SK-N-SH (cell line): ENCODE measurements at regions not wholly inside any gene's neighbourhood (a gene's known extent, or its start where the extent isn't known, plus 50 kb on each side); places are given as distances from the start of the nearest gene placed in this dataset.

ENCODE experiments used
- EP300 ChIP-seq, 2 experiments: IDR thresholded peaks; 2 replicates each; pipeline versions ENCODE4 v1.4.0 to v1.6.1; 2012; ENCODE audit warnings: borderline replicate concordance in 1 of 2, low read depth in 1 of 2, low read length in 1 of 2
- GATA2 ChIP-seq: sonication (generic); formaldehyde crosslinking; IDR thresholded peaks from 2 replicates; pipeline ENCODE4 v1.5.0; 2020; ENCODE audit warnings: mild to moderate bottlenecking, missing genetic modification reagents
- POLR2AphosphoS5 ChIP-seq: IDR thresholded peaks from 2 replicates; pipeline ENCODE4 v1.6.1; 2012; ENCODE audit warnings: low read depth, low read length
- TAF1 ChIP-seq: IDR thresholded peaks from 2 replicates; pipeline ENCODE4 v1.6.1; 2012; ENCODE audit warnings: low read depth, mild to moderate bottlenecking, low read length, moderate library complexity, borderline replicate concordance
- TF ChIP-seq, protein P1 (sequence below): fragments of 200-600 bp; sonication (generic); IDR thresholded peaks from 2 replicates; pipeline ENCODE4 v1.6.1; 2017; ENCODE audit warnings: antibody characterized with exemption, mild to moderate bottlenecking, moderate library complexity
- TF ChIP-seq, protein P2 (sequence below): IDR thresholded peaks from 2 replicates; pipeline ENCODE4 v1.6.1; 2012; ENCODE audit warnings: mild to moderate bottlenecking, low read depth, low read length, moderate library complexity

DNA sequence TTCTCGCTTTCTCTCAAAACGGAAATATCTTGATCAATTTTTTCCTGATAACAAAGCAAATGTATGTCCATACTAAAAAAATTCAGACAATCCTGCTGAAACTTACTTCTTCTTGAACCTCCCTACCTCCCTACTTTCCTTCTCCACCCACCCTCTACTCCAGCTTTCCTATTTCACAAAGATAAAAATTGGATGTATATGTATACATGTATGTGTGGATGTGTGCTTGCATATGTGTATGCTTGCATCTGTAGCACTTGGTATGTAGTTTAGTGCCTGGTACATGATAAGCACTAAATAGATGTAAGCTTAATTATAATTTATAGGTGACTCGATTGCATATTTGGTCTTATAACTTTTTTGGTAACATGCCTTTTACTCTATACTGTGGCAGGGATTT, 167.5 kb upstream of the ITGA4 start:
- TF ChIP-seq GATA2 (CRISPR knock-in tag) (no peak), POLR2AphosphoS5 (no peak), EP300 (IDR thresholded peaks at IDR 0.05; ENCODE audit: borderline replicate concordance in 1 of 2, low read depth in 1 of 2, low read length in 1 of 2) (no peak), TAF1 (no peak)
- TF ChIP-seq, protein P1, sequence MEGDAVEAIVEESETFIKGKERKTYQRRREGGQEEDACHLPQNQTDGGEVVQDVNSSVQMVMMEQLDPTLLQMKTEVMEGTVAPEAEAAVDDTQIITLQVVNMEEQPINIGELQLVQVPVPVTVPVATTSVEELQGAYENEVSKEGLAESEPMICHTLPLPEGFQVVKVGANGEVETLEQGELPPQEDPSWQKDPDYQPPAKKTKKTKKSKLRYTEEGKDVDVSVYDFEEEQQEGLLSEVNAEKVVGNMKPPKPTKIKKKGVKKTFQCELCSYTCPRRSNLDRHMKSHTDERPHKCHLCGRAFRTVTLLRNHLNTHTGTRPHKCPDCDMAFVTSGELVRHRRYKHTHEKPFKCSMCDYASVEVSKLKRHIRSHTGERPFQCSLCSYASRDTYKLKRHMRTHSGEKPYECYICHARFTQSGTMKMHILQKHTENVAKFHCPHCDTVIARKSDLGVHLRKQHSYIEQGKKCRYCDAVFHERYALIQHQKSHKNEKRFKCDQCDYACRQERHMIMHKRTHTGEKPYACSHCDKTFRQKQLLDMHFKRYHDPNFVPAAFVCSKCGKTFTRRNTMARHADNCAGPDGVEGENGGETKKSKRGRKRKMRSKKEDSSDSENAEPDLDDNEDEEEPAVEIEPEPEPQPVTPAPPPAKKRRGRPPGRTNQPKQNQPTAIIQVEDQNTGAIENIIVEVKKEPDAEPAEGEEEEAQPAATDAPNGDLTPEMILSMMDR, result no peak
- TF ChIP-seq, protein P2, sequence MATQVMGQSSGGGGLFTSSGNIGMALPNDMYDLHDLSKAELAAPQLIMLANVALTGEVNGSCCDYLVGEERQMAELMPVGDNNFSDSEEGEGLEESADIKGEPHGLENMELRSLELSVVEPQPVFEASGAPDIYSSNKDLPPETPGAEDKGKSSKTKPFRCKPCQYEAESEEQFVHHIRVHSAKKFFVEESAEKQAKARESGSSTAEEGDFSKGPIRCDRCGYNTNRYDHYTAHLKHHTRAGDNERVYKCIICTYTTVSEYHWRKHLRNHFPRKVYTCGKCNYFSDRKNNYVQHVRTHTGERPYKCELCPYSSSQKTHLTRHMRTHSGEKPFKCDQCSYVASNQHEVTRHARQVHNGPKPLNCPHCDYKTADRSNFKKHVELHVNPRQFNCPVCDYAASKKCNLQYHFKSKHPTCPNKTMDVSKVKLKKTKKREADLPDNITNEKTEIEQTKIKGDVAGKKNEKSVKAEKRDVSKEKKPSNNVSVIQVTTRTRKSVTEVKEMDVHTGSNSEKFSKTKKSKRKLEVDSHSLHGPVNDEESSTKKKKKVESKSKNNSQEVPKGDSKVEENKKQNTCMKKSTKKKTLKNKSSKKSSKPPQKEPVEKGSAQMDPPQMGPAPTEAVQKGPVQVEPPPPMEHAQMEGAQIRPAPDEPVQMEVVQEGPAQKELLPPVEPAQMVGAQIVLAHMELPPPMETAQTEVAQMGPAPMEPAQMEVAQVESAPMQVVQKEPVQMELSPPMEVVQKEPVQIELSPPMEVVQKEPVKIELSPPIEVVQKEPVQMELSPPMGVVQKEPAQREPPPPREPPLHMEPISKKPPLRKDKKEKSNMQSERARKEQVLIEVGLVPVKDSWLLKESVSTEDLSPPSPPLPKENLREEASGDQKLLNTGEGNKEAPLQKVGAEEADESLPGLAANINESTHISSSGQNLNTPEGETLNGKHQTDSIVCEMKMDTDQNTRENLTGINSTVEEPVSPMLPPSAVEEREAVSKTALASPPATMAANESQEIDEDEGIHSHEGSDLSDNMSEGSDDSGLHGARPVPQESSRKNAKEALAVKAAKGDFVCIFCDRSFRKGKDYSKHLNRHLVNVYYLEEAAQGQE, result no peak
